GM23248 (cell line): ENCODE measurements at regions not wholly inside any gene's neighbourhood (a gene's known extent, or its start where the extent isn't known, plus 50 kb on each side); places are given as distances from the start of the nearest gene placed in this dataset.
"Not testable (repeated sequence)": the region's sequence is repeated elsewhere in the genome, so short reads cannot be mapped to it uniquely, and the experiment has no call there.

Experiments
- DNase-seq: peaks from one replicate; pipeline ENCODE4 v3.0.0-alpha.2; 2015
- H2AFZ ChIP-seq: fragments of 200-600 bp; sonication (generic); 2 replicates; pipeline ENCODE4 v1.6.1; 2016; ENCODE audit warnings: antibody characterized with exemption
- H3F3A ChIP-seq: fragments of 200-600 bp; sonication (generic); 2 replicates; pipeline ENCODE4 v1.6.1; 2016; ENCODE audit warnings: mild to moderate bottlenecking, antibody characterized with exemption, mixed run types; ENCODE audit not compliant: insufficient read depth
- H3K27ac ChIP-seq: fragments of 200-600 bp; sonication (generic); 2 replicates; pipeline ENCODE4 v1.5.1; 2016; ENCODE audit warnings: mild to moderate bottlenecking
- H3K27me3 ChIP-seq: fragments of 200-600 bp; sonication (generic); replicated peaks from 2 replicates; pipeline ENCODE4 v1.6.1; 2016; ENCODE audit warnings: mild to moderate bottlenecking; ENCODE audit not compliant: insufficient read depth
- H3K36me3 ChIP-seq: fragments of 200-600 bp; sonication (generic); 2 replicates; pipeline ENCODE4 v1.6.1; 2016; ENCODE audit warnings: low read depth, mild to moderate bottlenecking
- H3K4me1 ChIP-seq: fragments of 200-600 bp; sonication (generic); 2 replicates; pipeline ENCODE4 v1.6.1; 2016; ENCODE audit warnings: mild to moderate bottlenecking; ENCODE audit not compliant: insufficient read depth
- H3K4me2 ChIP-seq: fragments of 200-600 bp; sonication (generic); one replicate; pipeline ENCODE4 v1.6.1; 2016; ENCODE audit warnings: mild to moderate bottlenecking; ENCODE audit not compliant: unreplicated experiment
- H3K4me3 ChIP-seq: fragments of 200-600 bp; sonication (generic); 2 replicates; pipeline ENCODE4 v1.5.1; 2016; ENCODE audit warnings: mild to moderate bottlenecking
- H3K79me2 ChIP-seq: fragments of 200-600 bp; sonication (generic); 2 replicates; pipeline ENCODE4 v1.6.1; 2016; ENCODE audit warnings: mild to moderate bottlenecking; ENCODE audit not compliant: insufficient read depth
- H3K9ac ChIP-seq: fragments of 200-600 bp; sonication (generic); 2 replicates; pipeline ENCODE4 v1.6.1; 2016; ENCODE audit warnings: mild to moderate bottlenecking
- H3K9me2 ChIP-seq: fragments of 200-600 bp; sonication (generic); 2 replicates; pipeline ENCODE4 v1.6.1; 2016; ENCODE audit warnings: mixed run types, mild to moderate bottlenecking, moderate library complexity; ENCODE audit not compliant: insufficient read depth
- H3K9me3 ChIP-seq: fragments of 200-600 bp; sonication (generic); one replicate; pipeline ENCODE4 v1.6.1; 2017; ENCODE audit warnings: low read depth
- H4K20me1 ChIP-seq: fragments of 200-600 bp; sonication (generic); 2 replicates; pipeline ENCODE4 v1.6.0; 2016; ENCODE audit not compliant: insufficient read depth
- EZH2 ChIP-seq: fragments of 200-600 bp; sonication (generic); IDR thresholded peaks from 2 replicates; pipeline ENCODE4 v1.6.1; 2018; ENCODE audit warnings: antibody characterized with exemption, mild to moderate bottlenecking; ENCODE audit not compliant: insufficient read depth, poor library complexity, severe bottlenecking
- EZH2phosphoT487 ChIP-seq: fragments of 200-600 bp; sonication (generic); IDR thresholded peaks from 2 replicates; pipeline ENCODE4 v1.6.1; 2018; ENCODE audit warnings: antibody characterized with exemption, moderate library complexity, mild to moderate bottlenecking, low read depth; ENCODE audit not compliant: insufficient read depth
- WGBS, 2 experiments: methylation state at CpG; one replicate each; pipeline ENCODE4 v1.1.6; 2015 to 2017; ENCODE audit warnings: low lambda C conversion rate in 2 of 2, low coverage in 1 of 2; ENCODE audit errors: missing lambda C conversion rate in 2 of 2; 5-methylcytosine and 5-hydroxymethylcytosine counted together
- in situ Hi-C: fragments of 300-500 bp; cut with MboI; formaldehyde crosslinking; loops from 2 replicates; pipeline ENCODE4 v1.15.0; 2020

DNA sequence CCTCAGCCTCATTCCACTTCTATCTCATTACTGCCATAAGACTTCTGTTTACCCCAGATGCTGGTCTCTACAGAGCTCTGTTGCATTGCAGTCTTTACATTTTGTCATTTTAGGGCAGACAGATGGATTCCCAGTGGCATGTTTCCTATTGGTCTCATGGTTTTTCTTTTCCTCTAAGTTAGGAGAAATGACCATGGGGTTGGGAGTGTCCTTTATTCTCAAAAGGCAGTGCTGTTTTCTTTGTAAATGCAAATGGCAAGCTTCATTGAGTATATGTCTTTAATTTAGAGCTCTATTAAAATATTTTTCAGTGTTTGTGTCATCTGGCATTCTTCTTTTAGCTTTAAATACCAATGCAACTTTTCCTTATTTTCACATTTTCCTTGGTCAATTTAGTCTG, 57.0 kb downstream of the MSTN start:
- Histone ChIP-seq H3K27me3 (no peaks in the 10 kb centered on the region), H3K4me1 (0 out of 2 replicates have a peak, but pooled peaks cover 5% of the 10 kb centered on the region), H4K20me1 (no peaks in the 10 kb centered on the region), H3K9me2 (no peaks in the 10 kb centered on the region), H3K4me2 (no peak overlapping the region), H2AFZ (no peak overlapping the region), H3K4me3 (no peak overlapping the region), H3K36me3 (no peaks in the 10 kb centered on the region), H3K79me2 (no peaks in the 10 kb centered on the region), H3F3A (no peaks in the 10 kb centered on the region), H3K27ac (no peak overlapping the region), H3K9me3 (no peaks in the 10 kb centered on the region), H3K9ac (no peak overlapping the region)
- in situ Hi-C loops: no loop called here
- no peak for TF ChIP-seq EZH2phosphoT487
- no peak for TF ChIP-seq EZH2
- no peak for DNase-seq

GRCh38 chr2:189999661-190000060, 62.9 kb downstream of the MSTN start:
- Histone ChIP-seq H3K9me2 (no peaks in the 10 kb centered on the region), H3K36me3 (no peaks in the 10 kb centered on the region), H4K20me1 (no peaks in the 10 kb centered on the region), H2AFZ (no peak overlapping the region), H3K27me3 (no peaks in the 10 kb centered on the region), H3K4me3 (no peak overlapping the region), H3K4me1 (no peaks in the 10 kb centered on the region), H3K9ac (no peak overlapping the region), H3K9me3 (no peaks in the 10 kb centered on the region), H3K4me2 (no peak overlapping the region), H3K27ac (no peak overlapping the region), H3K79me2 (no peaks in the 10 kb centered on the region), H3F3A (no peaks in the 10 kb centered on the region)
- in situ Hi-C loops: no loop called here
- no peak for DNase-seq
- no peak for TF ChIP-seq EZH2phosphoT487
- no peak for TF ChIP-seq EZH2
- WGBS, 2 experiments: 70 to 71% methylated on average over 7 of the region's 7 CpGs

- H3K27ac ChIP-seq, H3K4me1 ChIP-seq, H3K36me3 ChIP-seq, H2AFZ ChIP-seq, H3K9me2 ChIP-seq, H3K27me3 ChIP-seq, H3K9me3 ChIP-seq, DNase-seq, H3K9ac ChIP-seq, H3K79me2 ChIP-seq, H4K20me1 ChIP-seq, in situ Hi-C loops, H3K4me2 ChIP-seq, H3F3A ChIP-seq, H3K4me3 ChIP-seq: not testable (repeated sequence)
- 52 to 65% methylated on average over 2 of the region's 2 CpGs for WGBS, 2 experiments
Observed at GRCh38 chr2:189998665-189999064, 63.9 kb downstream of the MSTN start.

GRCh38 chr2:189997016-189997415, 65.5 kb downstream of the MSTN start:
- Histone ChIP-seq H3F3A (no peaks in the 10 kb centered on the region), H4K20me1 (no peaks in the 10 kb centered on the region), H3K27ac (no peak overlapping the region), H3K4me2 (no peak overlapping the region), H3K79me2 (no peaks in the 10 kb centered on the region), H3K9me3 (no peaks in the 10 kb centered on the region), H3K27me3 (no peaks in the 10 kb centered on the region), H3K36me3 (no peaks in the 10 kb centered on the region), H3K9me2 (no peaks in the 10 kb centered on the region), H2AFZ (no peak overlapping the region), H3K4me3 (no peak overlapping the region), H3K9ac (no peak overlapping the region), H3K4me1 (no peaks in the 10 kb centered on the region)
- in situ Hi-C loops: no loop called here
- TF ChIP-seq EZH2phosphoT487: no peak
- TF ChIP-seq EZH2: no peak
- DNase-seq: no peak
- 17 to 64% methylated on average over 1 of the region's 1 CpG for WGBS, 2 experiments

- Histone ChIP-seq H3F3A (no peaks in the 10 kb centered on the region), H3K9me2 (no peaks in the 10 kb centered on the region), H3K27me3 (no peaks in the 10 kb centered on the region), H3K79me2 (no peaks in the 10 kb centered on the region), H3K4me2 (no peak overlapping the region), H3K9ac (no peak overlapping the region), H3K27ac (no peak overlapping the region), H3K4me3 (no peak overlapping the region), H3K4me1 (no peaks in the 10 kb centered on the region), H2AFZ (no peak overlapping the region), H3K9me3 (no peaks in the 10 kb centered on the region), H4K20me1 (no peaks in the 10 kb centered on the region), H3K36me3 (no peaks in the 10 kb centered on the region)
- no peak for DNase-seq
- WGBS, 2 experiments: 43 to 52% methylated on average over 2 of the region's 2 CpGs
- TF ChIP-seq EZH2phosphoT487: no peak
- no peak for TF ChIP-seq EZH2
- in situ Hi-C loops: no loop called here
Observed at GRCh38 chr2:189995679-189996078, 66.8 kb downstream of the MSTN start.
